LNCaP clone FGC (cell line): ENCODE measurements at regions not wholly inside any gene's neighbourhood (a gene's known extent, or its start where the extent isn't known, plus 50 kb on each side); places are given as distances from the start of the nearest gene placed in this dataset.
"Not testable (repeated sequence)": the region's sequence is repeated elsewhere in the genome, so short reads cannot be mapped to it uniquely, and the experiment has no call there.

Source experiments
- DNase-seq: peaks from one replicate; pipeline ENCODE4 v3.0.0-alpha.2; 2011; ENCODE audit warnings: low read depth
- H3K4me3 ChIP-seq: 2 replicates; pipeline ENCODE4 v1.5.1; 2011; ENCODE audit warnings: mild to moderate bottlenecking, low read depth, low read length, control low read depth
- TF ChIP-seq, protein P1 (sequence below): IDR thresholded peaks from 2 replicates; pipeline ENCODE4 v1.5.1; 2012; ENCODE audit warnings: mild to moderate bottlenecking; ENCODE audit not compliant: control insufficient read depth, insufficient read depth; ENCODE audit errors: extremely low read depth

DNA sequence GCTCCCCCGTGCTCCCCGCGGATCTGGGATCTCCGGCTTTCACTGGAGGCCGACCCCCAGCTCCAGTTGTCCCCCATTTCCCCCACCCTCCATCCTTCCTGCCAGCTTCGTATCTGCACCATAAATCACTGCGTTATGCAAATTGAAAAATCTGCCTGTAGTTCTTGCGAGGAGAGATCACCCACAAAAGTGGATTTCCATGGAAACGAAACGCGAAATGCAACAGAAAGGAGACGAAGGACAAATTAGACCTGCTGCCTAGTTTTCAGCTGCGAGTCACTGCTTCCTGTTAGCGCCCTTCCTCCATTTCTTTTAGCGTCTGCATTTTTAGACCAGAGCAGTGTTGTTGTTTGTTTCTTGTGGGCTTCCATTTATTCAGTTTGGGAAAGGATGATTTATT is 127.1 kb upstream of the ATP10A start:
- no peak for DNase-seq
- TF ChIP-seq, protein P1, sequence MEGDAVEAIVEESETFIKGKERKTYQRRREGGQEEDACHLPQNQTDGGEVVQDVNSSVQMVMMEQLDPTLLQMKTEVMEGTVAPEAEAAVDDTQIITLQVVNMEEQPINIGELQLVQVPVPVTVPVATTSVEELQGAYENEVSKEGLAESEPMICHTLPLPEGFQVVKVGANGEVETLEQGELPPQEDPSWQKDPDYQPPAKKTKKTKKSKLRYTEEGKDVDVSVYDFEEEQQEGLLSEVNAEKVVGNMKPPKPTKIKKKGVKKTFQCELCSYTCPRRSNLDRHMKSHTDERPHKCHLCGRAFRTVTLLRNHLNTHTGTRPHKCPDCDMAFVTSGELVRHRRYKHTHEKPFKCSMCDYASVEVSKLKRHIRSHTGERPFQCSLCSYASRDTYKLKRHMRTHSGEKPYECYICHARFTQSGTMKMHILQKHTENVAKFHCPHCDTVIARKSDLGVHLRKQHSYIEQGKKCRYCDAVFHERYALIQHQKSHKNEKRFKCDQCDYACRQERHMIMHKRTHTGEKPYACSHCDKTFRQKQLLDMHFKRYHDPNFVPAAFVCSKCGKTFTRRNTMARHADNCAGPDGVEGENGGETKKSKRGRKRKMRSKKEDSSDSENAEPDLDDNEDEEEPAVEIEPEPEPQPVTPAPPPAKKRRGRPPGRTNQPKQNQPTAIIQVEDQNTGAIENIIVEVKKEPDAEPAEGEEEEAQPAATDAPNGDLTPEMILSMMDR = no peak
- no peak overlapping the region for H3K4me3 ChIP-seq

DNA sequence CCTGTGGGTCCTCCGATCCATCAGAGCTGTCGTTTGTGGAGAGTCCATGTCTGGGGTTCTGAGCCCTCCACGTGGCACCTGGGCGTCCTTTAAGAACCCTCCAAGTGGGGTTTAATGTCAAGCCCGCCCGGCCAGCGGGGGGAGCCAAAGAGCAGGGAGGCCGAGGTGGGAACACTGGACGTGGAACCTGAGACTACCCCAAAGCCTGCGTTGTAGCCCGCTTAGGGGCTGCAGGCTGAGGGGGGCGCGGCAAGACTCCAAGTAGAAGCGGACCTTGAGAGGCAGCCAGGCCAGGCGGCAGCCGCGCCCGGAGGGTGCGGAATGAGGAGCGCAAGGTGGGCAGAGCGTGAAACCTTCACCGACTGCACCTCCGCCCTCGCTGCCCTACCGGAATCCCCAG is 126.2 kb upstream of the ATP10A start:
- TF ChIP-seq, protein P1 = no peak
- no peak for DNase-seq
- H3K4me3 ChIP-seq = no peak overlapping the region

DNA sequence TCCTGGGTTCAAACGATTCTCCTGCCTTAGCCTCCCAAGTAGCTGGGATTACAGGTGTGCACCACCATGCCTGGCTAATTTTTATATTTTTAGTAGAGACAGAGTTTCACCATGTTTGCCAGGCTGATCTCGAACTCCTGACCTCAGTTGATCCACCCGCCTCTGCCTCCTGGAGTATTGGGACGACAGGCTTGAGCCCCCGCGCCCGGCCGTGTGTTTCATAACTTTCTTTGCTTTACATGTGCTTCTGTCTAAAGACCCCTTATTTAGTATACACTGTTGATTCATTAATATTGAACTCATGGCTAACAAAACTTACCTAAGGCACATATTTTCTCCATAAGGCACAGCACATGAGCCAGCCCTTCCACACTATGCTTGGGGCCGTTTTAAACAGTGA is 125.6 kb upstream of the ATP10A start:
- not testable (repeated sequence) for DNase-seq, H3K4me3 ChIP-seq

- no peak overlapping the region for H3K4me3 ChIP-seq
- TF ChIP-seq, protein P1 = no peak
- no peak for DNase-seq
Observed at GRCh38 chr15:25987638-25988037, 124.5 kb upstream of the ATP10A start.

- TF ChIP-seq, protein P1 = no peak
- no peak for DNase-seq
- H3K4me3 ChIP-seq = no peak overlapping the region
Observed at GRCh38 chr15:25985165-25985564, 122.0 kb upstream of the ATP10A start.

GRCh38 chr15:25982736-25983135 is 119.6 kb upstream of the ATP10A start:
- no peak for DNase-seq
- TF ChIP-seq, protein P1 = no peak
- H3K4me3 ChIP-seq = no peak overlapping the region

DNA sequence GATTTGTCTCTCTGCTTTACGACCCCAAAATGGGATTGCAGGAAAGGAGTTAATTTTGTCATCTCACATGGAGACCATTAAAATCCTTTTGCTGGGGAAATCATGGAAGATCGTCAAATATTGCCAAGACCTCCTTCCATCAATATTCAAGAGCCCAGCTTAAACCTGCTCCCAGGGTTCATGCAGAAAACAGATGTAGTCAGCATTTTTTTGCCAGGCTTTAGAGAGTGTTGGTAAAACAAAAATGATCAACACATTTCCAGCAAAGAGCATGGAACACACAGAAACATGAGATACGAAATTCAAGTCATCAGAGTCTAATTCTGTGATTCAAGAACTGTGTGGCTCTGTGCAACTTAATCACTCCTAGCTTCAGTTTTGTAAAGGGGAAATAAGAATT is 118.0 kb upstream of the ATP10A start:
- TF ChIP-seq, protein P1 = no peak
- no peak overlapping the region for H3K4me3 ChIP-seq
- DNase-seq = no peak
